NCI-H2029 treated with DMSO at 0.1 percent for 48 hours (cell line): ENCODE measurements at regions not wholly inside any gene's neighbourhood (a gene's known extent, or its start where the extent isn't known, plus 50 kb on each side); places are given as distances from the start of the nearest gene placed in this dataset.

Experiments used
- DNase-seq: peaks from one replicate; lab custom pipeline; 2025; lab: John Stamatoyannopoulos, UW

DNA sequence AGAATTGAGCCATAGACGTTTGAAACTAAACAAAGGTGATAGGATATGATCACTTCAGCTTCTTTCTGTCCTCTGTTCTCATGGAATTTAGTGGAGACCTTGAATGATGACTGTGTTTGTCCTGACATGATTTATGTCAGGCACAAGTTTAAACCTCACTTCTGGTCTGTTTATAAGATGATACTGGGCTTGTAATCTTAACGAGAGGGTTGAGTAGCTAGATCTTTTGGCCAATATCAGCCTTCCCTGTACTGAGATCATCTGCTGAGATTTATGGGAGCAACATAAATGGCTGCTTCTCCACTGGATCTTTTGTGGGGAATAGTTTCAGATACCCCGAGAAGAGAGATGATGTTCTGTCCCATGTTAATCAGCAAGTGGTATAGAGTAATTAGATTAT lies 121.8 kb upstream of the OBI1 start:
- no peak for DNase-seq

DNA sequence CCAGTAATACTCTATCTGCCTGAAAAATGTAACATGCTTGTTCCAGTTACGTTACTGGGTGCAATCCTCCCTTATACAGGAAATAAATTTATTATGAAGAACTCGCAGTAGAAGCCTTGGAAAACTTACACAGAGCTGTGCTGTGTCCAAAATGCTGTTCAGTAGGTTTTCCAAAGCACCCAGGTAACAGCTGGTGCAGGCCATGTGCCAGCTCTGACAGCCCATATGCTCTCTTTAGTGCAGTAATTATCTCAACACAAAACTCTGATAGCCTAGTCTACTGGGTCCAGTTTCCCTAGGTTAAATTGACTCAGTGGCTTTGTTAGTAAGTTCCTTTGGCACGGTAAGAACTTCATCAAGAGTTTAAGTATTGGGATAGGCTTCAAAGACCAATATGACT lies 120.7 kb upstream of the OBI1 start:
- no peak for DNase-seq

DNA sequence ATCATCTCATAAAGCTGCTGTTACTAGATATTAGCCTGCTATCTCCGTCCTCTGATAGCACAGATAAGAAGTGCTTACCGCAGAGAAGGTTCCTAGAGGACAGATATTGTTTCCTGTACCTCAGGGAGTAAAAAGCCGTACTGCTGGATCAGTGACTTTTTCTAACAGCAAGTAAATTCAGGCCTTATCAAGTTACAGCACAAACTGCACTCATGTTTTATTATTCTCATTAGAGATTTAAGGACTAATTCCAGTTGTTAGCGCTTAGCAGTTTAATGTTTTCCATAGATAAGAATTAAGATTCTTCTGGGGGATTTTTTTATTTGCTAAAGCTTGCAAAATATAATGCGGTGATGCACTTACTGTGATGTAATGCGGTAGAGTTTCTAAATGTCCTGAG lies 119.0 kb upstream of the OBI1 start:
- DNase-seq = no peak

DNA sequence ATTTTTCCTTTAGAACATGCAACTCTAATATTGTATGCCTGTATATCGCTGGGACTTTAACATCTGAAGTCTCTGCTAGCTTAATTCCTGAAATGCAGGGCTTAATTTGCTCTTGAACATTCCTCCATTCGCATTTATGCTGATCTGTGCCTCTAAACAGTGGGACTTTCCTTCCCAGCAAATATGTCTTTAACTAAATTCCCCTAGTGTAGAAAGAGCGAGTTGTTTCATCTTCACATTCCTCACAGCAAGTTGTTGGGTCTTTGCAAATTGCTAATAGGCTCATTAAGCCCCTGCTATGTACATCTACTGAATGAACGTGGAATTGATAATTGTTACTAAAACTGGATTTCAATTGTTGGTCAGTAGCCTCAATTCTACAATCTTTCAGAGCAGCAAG lies 118.4 kb upstream of the OBI1 start:
- no peak for DNase-seq

DNA sequence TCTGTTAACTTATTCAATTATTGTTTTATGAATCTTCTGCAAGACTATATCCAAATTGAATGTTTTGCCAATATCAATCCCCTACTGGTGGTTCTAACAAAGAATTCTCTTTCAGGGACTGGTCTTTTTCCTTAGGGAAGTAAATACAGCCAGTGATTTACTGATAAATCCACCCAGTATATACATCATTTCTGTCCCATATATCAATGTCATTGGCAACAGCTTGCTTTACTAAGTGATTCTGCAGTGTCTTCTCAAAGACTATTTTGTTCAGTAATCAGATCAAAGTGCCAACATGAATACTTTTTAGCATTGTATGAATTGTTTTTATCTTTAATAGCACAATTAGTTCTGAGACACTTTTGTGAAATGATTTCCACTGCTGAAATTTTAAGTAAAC lies 114.0 kb upstream of the OBI1 start:
- DNase-seq = no peak

DNA sequence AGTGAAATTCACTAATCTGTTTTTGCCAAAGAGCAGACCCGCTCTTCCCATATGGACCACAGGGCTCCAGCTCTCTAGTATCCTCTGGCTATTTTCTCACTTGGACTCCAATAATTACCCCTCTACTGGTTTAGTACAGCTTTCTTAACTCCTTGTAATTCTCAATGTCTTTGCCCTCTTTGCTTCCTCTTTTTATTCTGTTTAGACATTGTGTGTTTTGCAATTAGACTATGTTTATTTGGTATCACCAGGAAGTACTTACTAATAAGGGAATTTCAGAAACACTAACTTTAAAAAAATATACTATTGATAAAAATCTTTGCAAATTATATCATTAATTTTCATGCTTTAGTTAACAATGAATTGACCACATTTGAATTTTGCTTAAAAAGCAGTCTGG lies 111.6 kb upstream of the OBI1 start:
- DNase-seq = no peak

DNA sequence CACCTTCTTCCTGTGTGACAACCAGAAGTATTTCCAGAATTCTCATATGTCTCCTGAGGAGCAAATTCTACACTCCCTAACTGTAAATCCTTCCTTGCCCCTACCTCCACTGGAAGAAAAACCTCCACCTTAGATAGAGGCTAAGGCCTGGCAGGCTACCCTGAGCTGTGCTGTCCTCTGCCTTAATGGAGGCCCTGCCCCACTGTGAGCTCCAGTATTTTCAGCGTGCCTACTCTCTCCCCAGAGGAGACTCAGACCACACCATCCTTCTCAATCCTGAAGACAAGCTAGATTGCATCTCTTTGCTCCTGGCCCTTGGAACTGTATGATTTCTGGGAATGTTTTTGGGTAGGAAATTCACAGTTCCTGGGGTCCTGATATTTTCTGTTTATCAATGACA lies 110.0 kb upstream of the OBI1 start:
- DNase-seq = no peak

DNA sequence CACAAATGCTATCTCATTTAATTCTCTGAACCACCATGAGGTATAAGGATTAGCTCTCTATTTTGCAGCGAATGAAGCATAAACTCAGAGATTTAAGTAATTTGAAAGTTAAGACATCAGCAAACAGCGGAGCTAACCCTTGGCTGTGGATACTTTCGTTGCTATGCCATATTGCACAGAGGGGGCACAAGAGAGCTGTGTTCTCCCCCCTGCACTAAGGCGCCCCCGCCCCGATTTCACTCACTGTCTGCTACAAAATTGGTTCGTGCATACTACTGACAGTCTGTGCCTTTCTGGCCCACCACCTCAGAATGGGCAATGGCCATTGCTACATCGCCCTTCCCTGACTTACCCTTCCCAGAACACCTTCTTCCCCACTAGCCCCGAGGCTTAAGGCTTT lies 105.7 kb upstream of the OBI1 start:
- DNase-seq = no peak

DNA sequence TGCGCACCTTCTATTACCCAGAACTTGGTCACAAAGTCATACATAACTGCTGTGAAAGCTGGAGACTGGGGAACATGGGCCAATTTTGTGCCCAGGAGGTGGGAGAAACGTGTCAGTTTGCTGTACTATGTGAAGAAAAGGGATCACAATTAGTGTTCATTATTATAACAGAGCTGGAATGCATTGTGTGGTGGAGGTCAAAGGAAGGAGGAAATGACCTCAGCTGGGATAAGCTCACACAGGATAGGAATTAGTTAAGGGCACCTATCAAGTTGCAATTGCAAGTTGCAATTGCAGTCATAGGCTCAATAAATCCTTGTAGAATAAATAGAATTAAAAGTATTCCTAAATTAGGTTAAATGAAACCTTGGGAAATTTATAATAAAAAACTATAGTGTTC lies 103.9 kb upstream of the OBI1 start:
- no peak for DNase-seq

DNA sequence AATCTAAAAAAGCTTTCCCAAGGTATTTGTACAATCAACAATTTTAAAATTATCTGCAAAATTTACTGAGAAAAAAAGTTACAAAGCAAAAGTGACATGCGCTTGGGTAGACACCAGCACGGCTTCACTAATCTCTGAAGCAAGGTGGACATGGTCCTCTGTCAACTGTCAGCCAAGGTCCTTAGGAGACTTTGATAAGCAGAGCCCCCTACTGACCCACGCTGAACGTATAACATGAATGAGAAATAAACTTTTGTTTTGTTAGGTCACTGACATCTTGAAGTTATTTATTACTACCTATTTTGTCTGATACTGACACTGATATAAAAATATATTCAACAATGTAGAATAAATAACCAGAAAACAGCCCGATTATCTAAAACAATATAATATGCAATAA lies 100.7 kb upstream of the OBI1 start:
- no peak for DNase-seq

DNA sequence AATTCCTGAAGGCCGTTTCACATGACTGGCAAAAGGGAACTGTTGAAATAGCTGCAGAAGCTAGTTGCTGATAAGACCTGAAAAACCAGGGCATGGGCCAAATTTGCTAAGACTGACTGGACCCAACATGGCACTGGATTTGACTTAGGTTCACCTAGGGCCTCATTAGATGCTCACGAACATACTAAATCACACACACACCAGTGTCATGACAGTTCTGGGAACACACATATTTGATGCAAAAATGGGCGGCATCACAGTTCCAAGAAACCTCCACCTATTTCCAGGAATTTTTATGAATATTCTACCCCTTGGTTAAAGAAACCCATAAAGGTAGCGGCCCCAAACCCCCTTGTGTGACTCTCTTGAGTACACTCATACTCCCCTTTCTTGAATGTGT lies 99.6 kb upstream of the OBI1 start:
- no peak for DNase-seq

DNA sequence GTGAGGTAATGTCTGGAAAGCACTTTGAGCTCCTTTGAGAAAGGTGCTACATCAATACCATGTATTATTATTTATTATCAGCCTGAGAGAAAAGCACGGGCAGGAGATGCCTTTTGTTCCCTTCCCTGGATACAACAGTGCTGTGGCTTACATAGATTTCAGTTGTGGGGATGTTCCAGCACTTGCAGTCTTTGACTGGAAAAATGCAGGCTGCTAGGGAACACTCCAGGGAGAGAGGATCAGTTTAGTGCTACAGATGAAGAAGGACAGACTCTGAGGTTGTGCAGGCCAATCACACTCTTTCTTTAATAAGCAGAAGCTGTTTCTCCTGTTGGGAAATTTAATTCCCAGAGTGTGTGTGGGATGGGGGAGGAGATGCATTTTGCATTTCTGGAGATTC lies 94.5 kb upstream of the OBI1 start:
- DNase-seq = no peak

DNA sequence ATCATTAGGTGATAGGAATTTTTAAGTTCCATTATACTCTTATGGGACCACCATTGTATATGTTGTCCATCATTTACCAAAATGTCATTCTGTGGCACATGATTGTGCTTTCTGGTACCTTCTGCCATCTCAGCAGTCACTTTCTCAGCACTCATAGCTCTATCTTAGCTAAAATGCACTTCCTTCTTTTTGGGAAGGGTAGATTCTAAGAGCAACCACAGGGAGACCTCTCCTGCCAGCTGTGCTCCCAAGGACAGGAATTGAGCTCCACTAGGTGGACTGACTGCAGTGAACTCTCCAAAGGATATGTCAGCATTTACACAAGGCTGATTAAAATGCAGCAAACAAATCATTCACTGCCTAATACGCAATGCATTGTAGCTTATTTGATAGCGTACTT lies 91.8 kb upstream of the OBI1 start:
- DNase-seq = no peak

DNA sequence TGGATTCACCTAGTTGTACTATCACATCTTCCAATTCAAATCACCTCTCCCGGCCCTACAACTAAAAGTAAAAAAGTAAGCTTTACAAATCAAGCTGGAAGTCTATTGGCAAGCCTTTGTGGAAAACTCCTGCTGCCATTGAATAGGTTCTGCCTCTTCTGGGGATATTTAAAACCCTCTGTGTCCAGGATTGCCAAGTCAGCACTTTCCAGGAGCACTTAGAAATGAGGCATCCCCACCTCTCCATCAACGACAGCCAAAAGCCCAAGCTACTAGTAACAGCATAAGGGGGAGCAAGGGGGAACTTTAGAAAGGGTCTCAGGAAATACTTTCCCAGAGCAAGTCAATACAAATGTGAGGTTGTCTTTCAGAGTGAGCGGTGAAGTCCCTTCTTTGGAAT lies 85.0 kb upstream of the OBI1 start:
- DNase-seq = no peak

DNA sequence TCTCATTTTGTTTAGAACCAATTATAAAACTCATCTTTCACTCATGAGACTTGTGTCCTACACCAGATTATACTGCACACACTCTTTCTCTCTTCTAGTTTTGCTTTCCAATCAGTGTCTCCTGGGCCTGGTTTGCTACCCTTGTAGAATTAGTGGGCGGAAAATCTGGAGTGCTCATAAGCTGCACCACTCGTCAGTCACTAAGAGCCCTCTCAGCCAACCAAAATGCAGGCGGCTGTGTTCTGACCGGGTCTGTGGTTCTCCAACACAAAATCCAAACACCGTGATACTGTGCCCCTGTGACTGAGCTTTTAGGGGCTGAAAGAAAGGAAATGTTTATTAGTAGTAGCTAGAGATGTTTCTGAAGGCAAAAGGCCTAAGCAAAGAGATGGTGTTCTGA lies 83.7 kb upstream of the OBI1 start:
- DNase-seq = peak; percentile 2

DNA sequence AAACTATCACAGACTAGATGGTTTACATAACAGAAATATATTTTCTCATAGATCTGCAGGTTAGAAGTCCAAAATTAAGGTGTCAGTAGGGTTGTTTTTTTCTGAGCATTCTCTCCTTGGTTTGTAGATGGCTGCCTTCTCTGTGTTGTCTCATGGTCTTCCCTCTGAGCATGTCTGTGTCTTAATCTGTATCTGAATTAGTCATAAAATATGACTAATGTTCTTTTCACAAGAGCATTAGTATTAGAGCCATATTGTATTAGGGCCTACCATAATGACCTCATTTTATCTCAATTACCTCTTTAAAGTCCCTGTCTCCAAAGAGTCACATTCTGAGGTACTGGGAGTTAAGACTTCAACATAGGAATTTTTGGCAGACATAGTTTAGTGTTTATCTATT lies 77.2 kb upstream of the OBI1 start:
- DNase-seq = no peak

DNA sequence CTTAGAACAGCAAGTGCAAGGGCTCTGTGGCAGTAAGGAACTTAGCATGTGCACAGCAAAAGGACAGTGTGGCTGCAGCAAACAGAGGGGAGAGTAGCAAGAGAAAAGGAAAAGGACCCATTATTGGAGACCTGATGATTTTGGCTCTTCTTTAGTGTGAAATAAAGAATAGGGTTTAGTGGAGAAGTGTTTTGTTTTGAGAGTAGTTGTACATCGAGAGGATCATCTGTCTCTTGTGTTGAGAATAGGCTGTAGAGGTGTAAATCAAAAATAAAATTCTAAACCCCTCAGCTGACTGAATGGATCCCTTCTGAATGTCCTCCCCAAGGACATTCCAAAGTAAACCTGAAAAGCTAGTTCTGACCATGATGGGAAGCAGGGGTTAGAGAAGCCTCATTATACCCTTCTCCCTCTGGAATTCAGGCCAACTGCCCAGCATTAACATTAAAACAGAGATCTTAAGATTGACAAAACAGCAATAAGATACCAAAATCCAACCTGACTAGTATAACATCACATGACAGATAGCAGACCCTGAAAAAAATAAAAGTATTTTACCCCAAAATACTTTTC lies 73.6 kb upstream of the OBI1 start:
- no peak for DNase-seq

DNA sequence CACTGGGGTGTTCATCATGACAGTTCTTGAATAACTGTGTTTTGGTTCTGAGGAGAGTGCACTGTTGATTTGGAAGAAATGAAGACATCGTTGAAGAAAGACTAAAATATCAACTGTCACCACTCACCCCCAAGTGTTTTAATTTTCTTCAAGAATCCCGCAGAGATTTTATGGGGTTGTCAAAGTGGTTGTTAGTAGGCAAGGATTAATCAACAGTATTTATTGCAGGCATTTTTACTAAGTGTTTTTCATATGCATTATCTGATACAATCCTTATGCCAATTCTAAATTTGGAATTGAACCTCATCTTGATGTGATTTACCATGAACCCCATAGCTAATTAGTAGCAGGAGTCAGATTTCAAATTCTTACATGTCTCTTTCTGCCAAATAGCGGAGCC lies 63.7 kb upstream of the OBI1 start:
- no peak for DNase-seq

DNA sequence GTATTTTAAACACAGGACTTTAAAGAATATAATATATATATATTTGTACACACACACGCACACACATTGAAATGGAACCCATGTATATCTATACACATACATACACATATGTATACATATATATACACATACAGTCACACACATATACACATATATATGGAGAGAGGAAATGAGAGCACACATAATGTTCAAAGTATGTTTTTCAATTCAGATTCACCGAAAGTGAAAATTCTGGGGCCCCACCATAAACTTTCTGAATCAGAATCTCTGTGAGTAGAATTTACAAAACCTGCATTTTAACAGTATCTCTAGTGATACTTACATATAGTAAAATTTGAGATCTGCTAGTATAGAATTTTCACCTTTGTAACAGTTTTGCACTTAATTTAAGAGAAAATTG lies 60.4 kb upstream of the OBI1 start:
- no peak for DNase-seq

DNA sequence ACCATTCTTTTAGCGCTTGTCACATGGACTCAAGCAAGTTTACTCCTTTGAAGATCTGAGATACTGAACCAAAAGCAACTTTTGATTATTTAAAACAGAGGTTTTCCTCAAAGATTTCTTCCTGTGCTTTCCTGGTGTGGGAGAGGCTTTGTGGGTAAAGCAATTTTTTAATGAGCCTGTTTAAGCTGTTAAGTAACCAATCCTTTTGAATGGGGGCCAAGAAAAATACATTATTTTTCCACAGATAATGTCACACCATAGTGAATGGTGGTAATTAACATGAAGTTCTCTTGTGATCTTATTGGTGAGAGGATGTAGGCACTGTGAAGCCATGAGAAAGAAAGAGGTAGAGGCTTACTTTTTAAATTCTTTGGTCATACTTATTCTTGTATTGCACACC lies 55.8 kb upstream of the OBI1 start:
- DNase-seq = no peak

DNA sequence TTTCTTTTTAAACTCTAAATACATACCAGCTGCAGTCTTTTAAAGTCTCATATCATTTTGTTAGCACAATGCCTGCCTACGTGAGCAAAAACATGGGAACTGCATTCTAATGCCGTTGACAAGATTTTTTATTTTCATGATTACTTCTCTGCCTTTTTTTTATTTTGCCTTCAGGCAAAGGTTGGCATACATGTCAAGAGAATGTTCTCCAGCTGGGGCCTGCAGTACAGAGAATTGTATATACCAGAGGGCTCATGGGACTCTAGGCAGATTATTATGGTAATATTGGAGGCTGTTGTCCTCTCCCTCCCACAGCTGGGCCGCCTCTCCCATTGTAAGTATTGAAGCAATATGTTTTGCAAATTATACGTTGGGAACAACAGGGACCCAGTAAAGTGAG lies 53.9 kb upstream of the OBI1 start:
- DNase-seq = no peak

DNA sequence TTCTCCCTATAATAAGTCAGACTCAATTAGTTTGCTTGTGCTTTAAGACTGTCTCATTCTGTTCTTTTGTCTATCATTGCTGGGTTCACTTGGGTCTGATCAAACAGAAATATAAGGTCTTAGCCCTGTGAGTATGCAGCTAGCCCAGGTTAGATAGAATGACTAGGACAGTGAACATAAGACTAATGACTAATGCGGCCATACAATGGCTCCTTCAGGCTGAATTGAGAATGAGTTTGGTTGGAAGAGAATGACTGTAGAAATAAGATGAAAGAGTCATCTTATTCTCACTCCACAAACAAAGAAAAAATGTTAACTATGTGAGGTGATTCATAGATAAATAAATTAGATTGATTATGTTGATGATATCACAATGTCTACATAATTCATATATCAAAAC lies 50.1 kb upstream of the OBI1 start:
- DNase-seq = no peak
